ENCODE measurements at regions not wholly inside any gene's neighbourhood (a gene's known extent, or its start where the extent isn't known, plus 50 kb on each side); places are given as distances from the start of the nearest gene placed in this dataset.

DNA sequence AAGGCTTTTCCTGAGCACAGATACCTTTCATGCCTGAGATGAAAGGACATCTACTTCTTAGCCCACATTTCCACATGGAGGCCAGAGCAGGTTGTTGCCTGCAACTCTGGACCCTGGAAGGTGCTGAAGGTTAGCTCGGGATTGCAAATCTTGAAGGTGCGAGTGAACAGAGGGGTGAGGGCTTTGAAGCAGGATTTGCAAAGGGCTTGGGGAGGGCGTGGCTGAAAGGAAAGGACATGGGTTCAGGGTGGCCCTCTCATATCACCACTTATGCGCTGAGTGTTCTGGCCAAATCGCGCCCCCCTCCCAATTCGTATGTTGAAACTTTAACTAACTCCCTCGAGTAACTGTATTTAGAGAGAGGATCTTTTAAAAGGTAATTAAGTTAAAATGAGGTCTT is 501.6 kb downstream of the MIAT start:
- Histone ChIP-seq H3K27ac (no peak overlapping the region), H3K27me3 (no peaks in the 10 kb centered on the region), H3K4me1 (no peaks in the 10 kb centered on the region), H3K9me3 (no peaks in the 10 kb centered on the region), H3K4me3 (no peak overlapping the region), H3K36me3 (no peaks in the 10 kb centered on the region)
- TF ChIP-seq CTCF (IDR thresholded peaks at IDR 0.05), result no peak
- intact Hi-C loops (cut with DNase I), result no loop called here
- no peak for DNase-seq (ENCODE audit: low spot score in 2 of 2)

- intact Hi-C loops (cut with DNase I), result no loop called here
- Histone ChIP-seq H3K4me1 (no peaks in the 10 kb centered on the region), H3K27ac (no peak overlapping the region), H3K36me3 (no peaks in the 10 kb centered on the region), H3K4me3 (no peak overlapping the region), H3K27me3 (no peaks in the 10 kb centered on the region), H3K9me3 (no peaks in the 10 kb centered on the region)
- no peak for DNase-seq (ENCODE audit: low spot score in 2 of 2)
- no peak for TF ChIP-seq CTCF (IDR thresholded peaks at IDR 0.05)
Measured at GRCh38 chr22:27159716-27160295, 502.4 kb downstream of the MIAT start.

DNA sequence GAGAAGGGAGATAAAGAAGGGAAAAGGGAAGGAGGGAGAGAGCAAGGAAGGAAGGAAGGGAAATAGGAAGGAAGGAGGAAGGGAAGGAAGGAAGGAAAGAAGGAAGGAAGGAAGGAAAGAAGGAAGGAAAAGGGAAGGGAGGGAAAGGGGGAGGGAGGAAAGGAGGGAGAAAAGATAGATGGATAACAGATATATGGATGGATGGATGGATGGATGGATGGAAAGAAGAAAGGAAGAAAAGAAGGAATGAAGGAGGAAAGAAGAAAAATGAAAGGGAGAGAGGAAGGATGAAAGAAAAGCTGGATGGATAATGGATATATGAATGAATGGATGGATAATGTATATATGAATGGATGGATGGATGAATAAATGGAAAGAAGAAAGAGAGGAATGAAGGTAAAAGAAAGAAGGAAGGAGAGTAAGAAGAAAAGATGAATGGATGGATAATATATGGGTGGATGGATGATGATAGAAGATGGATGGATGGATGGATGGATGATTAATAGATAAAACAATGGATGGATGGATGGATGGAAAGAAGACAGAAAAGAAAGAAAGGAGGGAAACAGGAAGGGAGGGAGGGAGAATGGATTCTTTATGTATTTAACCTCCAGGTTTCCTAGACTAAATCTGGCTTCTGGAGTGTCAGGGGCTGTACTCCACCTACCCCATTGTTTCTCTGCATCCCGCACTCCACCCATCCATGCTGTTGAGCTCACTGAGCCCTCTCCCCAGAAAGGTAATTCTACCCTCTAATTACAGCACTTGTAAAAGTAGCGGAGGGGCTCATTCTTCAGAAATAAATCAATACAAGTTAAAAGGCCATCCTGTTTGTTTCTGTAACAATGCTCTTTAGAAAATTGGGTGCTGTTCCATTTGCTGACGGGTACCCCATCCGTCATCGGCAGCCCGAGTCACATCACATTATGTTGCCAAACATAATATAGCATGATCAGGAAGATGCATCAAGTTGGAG is 506.1 kb downstream of the MIAT start:
- intact Hi-C loops (cut with DNase I), result no loop called here

GRCh38 chr22:27164781-27165503 is 507.6 kb downstream of the MIAT start:
- no peak overlapping the region for H3K27ac ChIP-seq
- no peaks in the 10 kb centered on the region for H3K27me3 ChIP-seq
- no peak for DNase-seq (ENCODE audit: low spot score in 2 of 2)
- no peaks in the 10 kb centered on the region for H3K36me3 ChIP-seq
- intact Hi-C loops (cut with DNase I), result no loop called here
- H3K4me3 ChIP-seq, result no peak overlapping the region
- no peak for TF ChIP-seq CTCF (IDR thresholded peaks at IDR 0.05)
- no peaks in the 10 kb centered on the region for H3K9me3 ChIP-seq
- H3K4me1 ChIP-seq, result peaks cover 0 to 1% of the 10 kb centered on the region in 2 donors

More for the DNA sequence above, 506.1 kb downstream of the MIAT start:
- Histone ChIP-seq H3K27me3 (no peaks in the 10 kb centered on the region), H3K4me1 (no peaks in the 10 kb centered on the region), H3K4me3 (no peak overlapping the region), H3K9me3 (no peaks in the 10 kb centered on the region), H3K27ac (no peak overlapping the region), H3K36me3 (no peaks in the 10 kb centered on the region)
- TF ChIP-seq CTCF (IDR thresholded peaks at IDR 0.05), result no peak
- no peak for DNase-seq (ENCODE audit: low spot score in 2 of 2)

- no peak for DNase-seq (ENCODE audit: low spot score in 2 of 2)
- no peak for TF ChIP-seq CTCF (IDR thresholded peaks at IDR 0.05)
- no peaks in the 10 kb centered on the region for H3K27me3 ChIP-seq
- no peak overlapping the region for H3K27ac ChIP-seq
- H3K36me3 ChIP-seq, result no peaks in the 10 kb centered on the region
- intact Hi-C loops (cut with DNase I), result no loop called here
- H3K4me1 ChIP-seq, result peaks cover 0 to 9% of the 10 kb centered on the region in 2 donors
- no peak overlapping the region for H3K4me3 ChIP-seq
- H3K9me3 ChIP-seq, result no peaks in the 10 kb centered on the region
Measured at GRCh38 chr22:27168681-27169080, 511.3 kb downstream of the MIAT start.
